Cerebellar cortex (tissue), 1 donor: ENCODE measurements at regions not wholly inside any gene's neighbourhood (a gene's known extent, or its start where the extent isn't known, plus 50 kb on each side); places are given as distances from the start of the nearest gene placed in this dataset.

ENCODE experiments used
- DNase-seq: peaks from one replicate; pipeline ENCODE4 v3.0.0-alpha.2; 2015; ENCODE audit warnings: low spot score

DNA sequence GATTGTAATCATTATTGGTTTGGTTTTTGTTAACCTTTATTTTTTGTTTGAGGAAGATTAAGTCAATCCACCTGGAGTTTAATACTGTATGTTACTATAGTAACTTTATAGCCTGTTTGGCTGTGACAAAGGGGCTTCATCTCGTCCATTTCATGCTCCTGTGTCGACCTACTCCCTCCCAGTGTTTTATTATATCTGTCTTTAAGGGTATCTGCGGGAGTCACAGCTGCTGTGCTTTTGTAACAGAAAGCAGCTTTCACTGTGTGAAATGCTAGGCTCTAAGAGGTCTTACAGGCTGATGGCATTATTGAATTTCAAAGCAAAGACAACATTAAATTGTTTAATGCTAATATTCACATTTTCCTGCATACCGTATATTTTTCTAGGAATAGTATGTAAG lies 698.0 kb upstream of the POU3F2 start:
- DNase-seq: no peak

DNA sequence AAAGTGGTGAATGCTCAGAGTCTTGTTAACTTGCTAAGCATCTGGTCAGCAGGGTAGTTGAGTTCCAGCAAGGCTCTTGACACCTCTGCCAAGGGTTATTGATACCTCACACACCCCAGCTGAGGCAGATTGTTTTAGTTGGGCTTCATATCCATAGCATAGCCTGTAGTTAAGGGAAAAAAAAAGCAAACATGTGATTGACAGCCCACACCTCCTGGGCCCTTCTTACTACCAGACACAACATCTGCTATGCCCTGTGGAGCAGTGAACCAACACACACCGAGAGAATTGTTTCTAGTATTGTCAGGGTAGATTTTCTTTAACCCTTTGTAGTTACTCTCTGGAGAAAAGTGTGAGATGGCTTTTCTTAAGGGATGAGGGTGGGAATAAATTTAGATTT lies 697.0 kb upstream of the POU3F2 start:
- DNase-seq: no peak

- DNase-seq: no peak
Measured at GRCh38 chr6:98142839-98143238, 691.5 kb upstream of the POU3F2 start.

GRCh38 chr6:98146656-98147055 lies 687.7 kb upstream of the POU3F2 start:
- DNase-seq: no peak

- DNase-seq: no peak
Measured at GRCh38 chr6:98156580-98156979, 677.8 kb upstream of the POU3F2 start.

DNA sequence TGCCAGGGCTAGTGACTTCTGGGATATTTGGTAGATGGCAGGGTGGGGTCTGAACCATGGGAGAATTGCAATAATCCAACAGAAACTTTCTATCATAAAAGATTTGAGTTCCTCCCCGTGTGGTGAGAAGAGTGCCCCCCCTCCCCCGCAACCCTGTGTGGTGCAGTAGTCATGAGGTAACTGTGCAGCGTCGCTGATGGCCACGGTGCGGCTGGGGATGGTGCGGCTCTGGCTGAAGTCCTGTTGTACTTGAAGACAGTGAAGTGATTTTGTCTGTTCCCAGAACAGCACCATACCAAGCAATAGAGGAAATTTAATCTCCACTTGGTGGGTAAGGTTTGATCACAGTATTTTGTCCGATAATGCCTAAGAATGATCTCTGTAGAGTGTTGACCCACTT lies 654.8 kb upstream of the POU3F2 start:
- no peak for DNase-seq

GRCh38 chr6:98200084-98200483 lies 634.3 kb upstream of the POU3F2 start:
- DNase-seq: no peak

DNA sequence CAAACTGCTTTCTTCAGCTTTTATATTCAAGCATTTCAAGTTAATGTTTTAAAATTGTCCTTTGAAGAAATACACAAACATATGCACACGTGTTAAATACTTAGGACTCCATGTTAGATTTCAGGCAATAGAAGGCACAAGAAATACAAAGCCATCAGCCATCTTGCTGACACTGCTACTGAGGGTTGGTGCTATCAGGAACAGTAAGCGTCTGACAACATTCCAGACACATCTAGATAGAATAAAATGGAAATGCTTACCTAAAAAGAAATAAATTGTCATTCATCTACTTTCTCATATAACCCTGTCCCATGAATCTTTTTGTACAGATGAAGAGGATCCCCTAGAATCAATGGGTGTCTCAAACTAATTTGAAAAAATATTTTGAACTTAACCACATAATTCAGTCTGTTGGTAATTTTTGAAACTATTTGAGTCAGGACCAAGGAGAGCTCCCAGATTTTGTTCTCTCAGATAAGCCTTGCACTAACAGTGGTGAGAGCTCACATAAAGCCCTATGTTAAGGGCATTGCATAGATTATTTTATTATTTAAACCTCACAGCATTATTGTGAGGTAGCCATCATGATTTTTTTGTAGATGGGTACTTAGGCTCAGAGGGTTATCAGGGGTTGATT lies 631.1 kb upstream of the POU3F2 start:
- DNase-seq: no peak

DNA sequence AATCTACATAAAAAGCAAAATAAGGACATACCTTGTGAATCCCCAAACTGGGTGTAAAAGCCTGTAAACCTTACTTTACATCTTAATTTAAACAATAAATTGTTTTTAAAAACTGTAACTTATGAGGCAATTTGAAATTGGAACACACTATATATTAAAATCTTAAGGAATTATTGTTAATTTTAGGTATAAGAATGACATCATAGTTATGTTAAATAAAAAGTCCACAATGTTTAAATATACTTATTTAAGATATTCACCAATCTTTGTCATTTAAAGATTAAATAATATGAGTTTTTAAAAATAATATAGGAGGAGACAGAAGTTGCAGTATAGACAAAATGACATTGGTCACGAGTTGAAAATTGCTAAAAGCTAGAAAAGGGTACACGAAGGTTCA lies 621.9 kb upstream of the POU3F2 start:
- DNase-seq: no peak

GRCh38 chr6:98215531-98215930 lies 618.8 kb upstream of the POU3F2 start:
- no peak for DNase-seq

DNA sequence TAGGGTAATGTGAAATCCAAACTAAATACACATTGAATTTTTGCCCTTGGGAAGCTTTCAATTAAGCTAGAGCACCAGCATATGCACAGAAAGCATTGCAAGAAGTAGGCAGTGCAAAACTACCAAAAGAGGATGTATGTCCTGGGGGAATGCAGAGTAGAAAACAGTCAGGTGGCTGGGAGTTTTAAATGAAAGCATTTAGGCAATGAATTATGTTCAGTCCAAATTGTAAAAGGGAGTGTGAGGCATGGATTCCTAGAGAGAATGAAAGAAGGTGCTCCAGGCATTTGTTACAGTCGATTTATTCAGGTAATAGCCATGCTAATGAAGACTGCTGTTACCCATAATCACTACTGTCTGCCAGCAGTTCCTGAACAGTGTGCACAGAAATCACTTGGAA lies 604.1 kb upstream of the POU3F2 start:
- no peak for DNase-seq

DNA sequence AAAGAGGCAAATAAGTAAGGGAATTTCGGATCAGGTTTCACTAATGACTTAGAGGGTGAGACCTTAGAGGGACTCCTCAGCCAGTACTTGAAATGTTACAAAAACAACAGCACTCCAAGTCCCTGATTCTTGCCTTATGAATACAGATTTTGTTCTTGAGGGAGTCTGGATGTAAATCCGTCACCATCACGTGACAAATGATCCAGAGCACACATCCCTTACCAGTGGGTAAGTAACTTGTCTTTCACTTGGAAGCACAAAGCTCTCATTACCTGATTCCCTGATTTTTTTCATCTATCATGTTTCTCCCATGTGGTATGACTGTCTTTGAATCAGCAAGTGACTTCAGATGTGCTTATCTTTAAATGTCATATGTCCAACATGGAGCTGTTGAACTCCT lies 595.3 kb upstream of the POU3F2 start:
- no peak for DNase-seq

- no peak for DNase-seq
Measured at GRCh38 chr6:98241630-98242029, 592.7 kb upstream of the POU3F2 start.

DNA sequence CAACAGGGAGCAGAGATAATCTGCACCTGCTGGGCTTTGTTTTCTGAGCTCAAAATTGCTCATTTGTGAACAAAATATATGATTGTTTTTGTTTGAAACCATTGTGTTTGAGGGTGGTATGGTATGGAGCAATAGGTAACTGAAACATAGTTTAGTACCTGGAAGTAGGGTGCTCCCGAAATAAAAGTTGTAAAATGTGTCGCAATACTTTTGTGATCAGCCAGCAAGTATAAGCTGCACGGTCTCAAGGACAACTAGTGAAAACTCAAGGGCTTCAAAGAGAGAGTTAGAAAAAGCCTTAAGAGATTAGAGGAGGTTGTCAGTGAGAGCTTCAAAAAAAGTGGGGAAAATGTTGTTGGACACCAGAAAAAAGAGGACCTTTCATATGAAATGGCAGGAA lies 579.8 kb upstream of the POU3F2 start:
- no peak for DNase-seq

GRCh38 chr6:98260382-98260781 lies 574.0 kb upstream of the POU3F2 start:
- no peak for DNase-seq

- no peak for DNase-seq
Measured at GRCh38 chr6:98272060-98272459, 562.3 kb upstream of the POU3F2 start.

DNA sequence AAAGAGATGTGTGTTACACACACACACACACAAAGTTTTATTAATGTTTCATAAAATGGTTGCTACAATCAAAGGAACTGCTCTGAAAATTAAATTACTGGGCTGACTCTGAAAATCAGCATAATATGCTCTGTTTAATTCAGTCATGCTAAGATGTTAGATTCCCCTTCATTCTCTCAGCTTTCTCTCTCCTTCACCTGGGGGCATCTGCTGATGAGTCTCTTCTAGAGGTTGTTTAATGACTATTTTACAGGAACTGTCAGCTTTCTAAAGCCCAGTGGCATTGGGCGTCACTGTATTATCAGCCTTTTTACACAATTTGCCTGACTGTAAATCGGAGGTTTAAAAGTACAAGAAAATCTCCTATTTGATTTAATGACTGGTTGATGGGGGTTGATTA lies 559.7 kb upstream of the POU3F2 start:
- DNase-seq: no peak

DNA sequence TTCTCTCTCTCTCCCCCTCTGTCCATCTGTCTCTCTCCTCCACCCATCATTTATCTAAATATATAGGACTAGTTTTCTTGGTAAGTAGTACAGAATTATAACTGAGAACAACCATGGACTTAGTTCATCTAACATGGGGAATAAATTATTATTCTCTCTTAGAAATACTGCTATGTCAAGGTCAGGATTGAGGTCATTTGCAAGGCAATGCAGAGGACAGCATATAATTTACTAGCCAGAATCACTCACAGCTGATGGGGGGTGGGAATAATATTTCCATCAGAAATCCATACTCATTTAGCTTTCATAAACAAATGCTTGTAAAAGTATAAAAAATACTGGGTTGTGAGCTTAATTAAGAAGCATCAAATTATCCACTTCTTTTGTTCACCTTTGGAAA lies 553.9 kb upstream of the POU3F2 start:
- no peak for DNase-seq

DNA sequence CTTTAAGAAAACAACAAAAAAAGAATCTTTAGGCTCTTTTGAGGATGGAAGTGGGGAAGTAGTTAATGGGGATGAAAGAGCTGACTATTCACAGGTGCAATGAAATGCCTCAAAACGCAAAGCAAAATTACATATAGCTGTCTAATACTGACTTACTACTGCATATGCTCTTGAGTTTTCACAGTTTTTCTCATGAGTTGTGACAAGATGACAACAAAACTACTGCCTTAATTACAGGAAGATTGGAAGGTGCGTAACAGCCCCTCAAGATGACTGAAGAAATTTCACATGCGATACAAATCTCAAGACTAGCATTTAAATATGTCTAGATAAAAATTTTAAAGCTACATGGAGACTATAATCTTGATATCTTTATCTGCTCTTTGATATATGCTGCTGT lies 547.8 kb upstream of the POU3F2 start:
- DNase-seq: no peak

GRCh38 chr6:98287876-98288275 lies 546.5 kb upstream of the POU3F2 start:
- DNase-seq: no peak

DNA sequence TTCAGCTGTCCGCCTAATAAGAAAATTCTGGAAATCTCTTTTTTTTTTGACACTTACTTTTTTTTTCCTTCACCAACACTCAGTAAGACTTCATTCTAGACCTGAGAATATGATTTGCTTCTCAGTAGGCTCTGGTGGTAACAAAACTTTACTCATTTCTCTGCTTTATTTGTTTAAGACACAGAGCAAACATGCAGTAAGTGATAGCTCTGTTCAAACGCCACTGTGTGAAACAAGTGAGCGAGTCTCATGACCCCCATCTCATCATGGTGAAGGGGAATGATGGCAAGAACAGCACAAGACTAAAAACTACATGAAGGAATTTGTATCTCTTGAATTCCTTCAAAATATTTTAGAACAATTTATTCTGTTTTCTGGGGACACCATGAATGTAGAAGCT lies 541.6 kb upstream of the POU3F2 start:
- no peak for DNase-seq

GRCh38 chr6:98295515-98296175 lies 538.7 kb upstream of the POU3F2 start:
- no peak for DNase-seq

DNA sequence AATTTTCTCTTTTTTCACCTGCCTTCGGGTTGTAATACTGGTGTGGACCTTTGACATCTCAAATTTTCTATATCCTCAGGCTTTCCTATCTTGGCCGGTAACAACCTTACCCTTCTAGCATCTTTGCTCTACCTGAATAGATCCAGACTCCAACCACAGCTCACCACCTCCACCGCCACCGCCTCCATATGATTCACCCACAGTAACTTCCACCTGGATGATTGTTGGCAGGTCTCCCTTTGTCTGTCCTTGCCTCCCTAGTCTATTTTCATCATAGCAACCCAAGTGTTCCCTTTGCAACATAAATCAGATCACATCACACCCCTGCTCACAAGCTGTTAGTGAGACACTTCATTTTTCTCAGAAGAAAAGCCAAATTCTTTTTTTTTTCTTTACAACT lies 525.8 kb upstream of the POU3F2 start:
- DNase-seq: no peak

DNA sequence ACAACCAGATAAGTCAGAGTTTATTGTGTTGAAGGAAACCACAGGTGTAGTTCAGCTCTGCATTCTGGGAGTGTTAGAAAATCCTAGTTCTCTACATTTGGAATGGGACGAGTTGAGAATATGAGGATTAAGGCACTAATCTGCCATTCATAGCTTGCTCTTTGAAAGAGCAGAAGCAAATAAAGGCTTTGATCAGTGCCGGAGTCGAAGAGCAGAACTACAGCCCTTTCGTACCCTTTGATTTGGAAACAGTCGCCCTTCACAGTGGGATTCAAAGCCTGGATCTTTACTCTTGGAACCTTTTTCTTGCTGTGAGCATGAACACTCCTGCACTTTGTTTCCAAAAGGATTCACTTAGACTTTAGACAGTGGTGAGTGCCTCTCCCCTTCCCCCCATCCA lies 523.9 kb upstream of the POU3F2 start:
- DNase-seq: no peak
